GM12878 (cell line): ENCODE measurements at regions not wholly inside any gene's neighbourhood (a gene's known extent, or its start where the extent isn't known, plus 50 kb on each side); places are given as distances from the start of the nearest gene placed in this dataset.

Source experiments
- ATAC-seq: fragments of 200-7000 bp; cut with Tn5 transposase; 3 replicates; pipeline ENCODE4 v1.9.1; 2020; ENCODE audit warnings: mild to moderate bottlenecking, moderate library complexity
- BruUV-seq: library from RNA; stranded (reverse); fragments of 400-500 nt; replicated peaks from 2 replicates; lab custom pipeline; 2021; lab: Mats Ljungman, UMichigan
- CTCF ChIA-PET: fragments of 300-600 bp; sonication (Branson Sonifier 250); formaldehyde crosslinking; extraction: SDS; loops from one replicate; lab custom pipeline; 2021; ENCODE audit warnings: inconsistent platforms; lab: Yijun Ruan, JAX
- POLR2A ChIA-PET: fragments of 350-600 bp; formaldehyde crosslinking; extraction: SDS; loops from one replicate; lab custom pipeline; 2021; ENCODE audit warnings: inconsistent platforms; lab: Charles Lee
- RAD21 ChIA-PET: fragments of 300-600 bp; sonication (Branson Sonifier 250); formaldehyde crosslinking; loops from one replicate; lab custom pipeline; 2023; ENCODE audit warnings: antibody characterized with exemption; ENCODE audit not compliant: unreplicated experiment; lab: Charles Lee
- SMC1A ChIA-PET: fragments of 300-600 bp; sonication (Branson Sonifier 250); formaldehyde crosslinking; loops from one replicate; lab custom pipeline; 2023; ENCODE audit not compliant: unreplicated experiment, uncharacterized antibody; lab: Charles Lee
- DNase-seq: peaks from one replicate; pipeline ENCODE4 v3.0.0-alpha.2; 2011; ENCODE audit warnings: low read depth, low spot score
- FAIRE-seq: peaks from 3 replicates; lab custom pipeline; 2011; peaks lifted over from hg19 to GRCh38; lab: Jason Lieb, UNC
- H2AFZ ChIP-seq: 2 replicates; pipeline ENCODE4 v1.6.0; 2011; ENCODE audit warnings: low read depth, low read length, control low read depth; ENCODE audit not compliant: control insufficient read depth
- H3K27ac ChIP-seq: 2 replicates; pipeline ENCODE4 v1.5.1; 2011; ENCODE audit warnings: control low read depth; ENCODE audit not compliant: control insufficient read depth, insufficient read depth
- H3K27me3 ChIP-seq, 2 experiments: replicated peaks in 1 of 2; 2 replicates each; pipeline versions ENCODE4 v1.6.0 to v1.6.1; 2011; ENCODE audit warnings: low read length in 1 of 2; ENCODE audit not compliant: control insufficient read depth in 2 of 2, insufficient read depth in 2 of 2
- H3K36me3 ChIP-seq, 2 experiments: 2 replicates each; pipeline ENCODE4 v1.5.1; 2011; ENCODE audit warnings: low read length in 1 of 2; ENCODE audit not compliant: control insufficient read depth in 2 of 2, insufficient read depth in 2 of 2
- H3K4me1 ChIP-seq: 2 replicates; pipeline ENCODE4 v1.6.1; 2011; ENCODE audit warnings: mild to moderate bottlenecking, low read length, moderate library complexity, mixed read lengths; ENCODE audit not compliant: control insufficient read depth, insufficient read depth
- H3K4me2 ChIP-seq: 2 replicates; pipeline ENCODE4 v1.6.0; 2011; ENCODE audit warnings: control low read depth; ENCODE audit not compliant: control insufficient read depth, insufficient read depth
- H3K4me3 ChIP-seq: fragments of 200-600 bp; sonication (generic); 2 replicates; pipeline ENCODE4 v1.5.1; 2016
- H3K79me2 ChIP-seq: 2 replicates; pipeline ENCODE4 v1.6.0; 2011; ENCODE audit warnings: low read length; ENCODE audit not compliant: control insufficient read depth, insufficient read depth
- H3K9ac ChIP-seq: 2 replicates; pipeline ENCODE4 v1.8.0; 2011; ENCODE audit warnings: low read length, control low read depth, mixed read lengths; ENCODE audit not compliant: control insufficient read depth, insufficient read depth
- H3K9me3 ChIP-seq: replicated peaks from 3 replicates; pipeline ENCODE4 v1.5.1; 2011; ENCODE audit warnings: mild to moderate bottlenecking, low read length; ENCODE audit not compliant: control insufficient read depth, insufficient read depth
- H4K20me1 ChIP-seq: 2 replicates; pipeline ENCODE4 v1.6.0; 2011; ENCODE audit not compliant: control insufficient read depth, insufficient read depth
- BCL3 ChIP-seq: IDR thresholded peaks from 2 replicates; pipeline ENCODE4 v1.6.1; 2011; ENCODE audit warnings: borderline replicate concordance, low read depth, mild to moderate bottlenecking, moderate library complexity, low read length; ENCODE audit not compliant: insufficient read depth, poor library complexity, severe bottlenecking
- BRCA1 ChIP-seq: IDR thresholded peaks from 2 replicates; pipeline ENCODE4 v1.6.1; 2011; ENCODE audit warnings: low read depth, low read length, improper control_type of control experiment
- CBX5 ChIP-seq: sonication (generic); IDR thresholded peaks from 2 replicates; pipeline ENCODE4 v1.6.1; 2016; ENCODE audit warnings: low read depth, moderate library complexity, mild to moderate bottlenecking, inconsistent platforms
- NR2F1 ChIP-seq: fragments of 450-650 bp; conservative IDR thresholded peaks from 2 replicates; pipeline ENCODE4 v1.6.1; 2017; ENCODE audit warnings: mild to moderate bottlenecking
- REST ChIP-seq: IDR thresholded peaks from 2 replicates; pipeline ENCODE4 v1.6.1; 2012; ENCODE audit warnings: mild to moderate bottlenecking, low read depth, low read length
- SMAD5 ChIP-seq: IDR thresholded peaks from 2 replicates; pipeline ENCODE4 v1.6.1; 2016; ENCODE audit warnings: antibody characterized with exemption, low read depth
- SREBF1 ChIP-seq: IDR thresholded peaks from 2 replicates; pipeline ENCODE4 v1.6.1; 2012; ENCODE audit warnings: mild to moderate bottlenecking, low read length
- STAT3 ChIP-seq: IDR thresholded peaks from 2 replicates; pipeline ENCODE4 v1.6.1; 2011; ENCODE audit warnings: low read depth, low read length, improper control_type of control experiment
- YY1 ChIP-seq: IDR thresholded peaks from 2 replicates; pipeline ENCODE4 v1.6.1; 2011; ENCODE audit warnings: low read depth, mild to moderate bottlenecking, low read length
- WGBS: methylation state at CpG from one replicate; pipeline ENCODE4 v1.1.6; 2016; ENCODE audit warnings: low lambda C conversion rate; ENCODE audit not compliant: insufficient replicate concordance, insufficient coverage; ENCODE audit errors: missing lambda C conversion rate; 5-methylcytosine and 5-hydroxymethylcytosine counted together
- in situ Hi-C: fragments of 300-500 bp; cut with MboI; formaldehyde crosslinking; loops from 9 replicates; pipeline ENCODE4 v1.14.3; 2018; ENCODE audit warnings: mixed read lengths
- intact Hi-C: fragments of 100-400 bp; cut with micrococcal nuclease; formaldehyde crosslinking; loops from one replicate; pipeline ENCODE4 v1.14.2; 2022; ENCODE audit not compliant: unreplicated experiment

- H2AFZ ChIP-seq: no peak overlapping the region
- no peak overlapping the region for H3K9ac ChIP-seq
- no peaks in the 10 kb centered on the region for H4K20me1 ChIP-seq
- BruUV-seq: no TSS peak
- in situ Hi-C loops (no loop called here), intact Hi-C loops (no loop called here)
- H3K27ac ChIP-seq: no peak overlapping the region
- no peaks in the 10 kb centered on the region for H3K79me2 ChIP-seq
- no peak overlapping the region for H3K4me3 ChIP-seq
- FAIRE-seq: no peak
- H3K4me2 ChIP-seq: no peak overlapping the region
- no peaks in the 10 kb centered on the region for H3K27me3 ChIP-seq
- POLR2A ChIA-PET: no interaction called here
- RAD21 ChIA-PET: no interaction called here
- ATAC-seq: no peak
- H3K9me3 ChIP-seq: no peaks in the 10 kb centered on the region; the same call in 2 of the 3 replicates
- WGBS: 38% methylated on average over 3 of the region's 3 CpGs
- H3K36me3 ChIP-seq: no peaks in the 10 kb centered on the region
- TF ChIP-seq NR2F1: no peak
- no peak for TF ChIP-seq BCL3
- TF ChIP-seq STAT3: no peak
- peak; percentile 76; the same call in 1 of the 2 replicates for TF ChIP-seq CBX5
- TF ChIP-seq BRCA1: no peak
- TF ChIP-seq SMAD5: no peak
- TF ChIP-seq SREBF1: no peak
- CTCF ChIA-PET: no interaction called here
- H3K4me1 ChIP-seq: no peaks in the 10 kb centered on the region
- SMC1A ChIA-PET: no interaction called here
- DNase-seq: no peak
Observed at GRCh38 chr9:88044200-88044599, 69.9 kb upstream of the CDK20 start.

DNA sequence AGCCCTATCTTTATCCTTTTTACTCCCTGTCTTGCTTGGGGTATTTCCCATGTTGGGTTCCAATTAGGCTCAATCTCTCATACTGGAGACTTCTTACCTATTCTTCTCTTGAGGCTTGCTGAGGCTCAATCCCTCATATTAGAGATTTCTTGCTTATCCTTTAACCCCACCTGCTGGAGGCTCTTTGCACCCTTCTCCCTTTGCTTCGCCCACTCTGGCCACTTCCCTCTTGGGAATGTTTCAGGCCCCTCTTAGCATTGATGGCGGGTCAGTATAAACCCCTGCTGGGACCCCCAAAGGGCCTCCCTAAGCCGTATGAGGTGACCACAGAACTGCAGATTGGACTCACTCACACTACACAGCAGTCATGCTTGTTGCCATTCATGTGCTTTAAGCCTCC, 69.3 kb upstream of the CDK20 start:
- Histone ChIP-seq H3K36me3 (no peaks in the 10 kb centered on the region), H3K9me3 (no peaks in the 10 kb centered on the region; the same call in 2 of the 3 replicates), H3K27ac (no peak overlapping the region), H3K4me1 (no peaks in the 10 kb centered on the region), H2AFZ (no peak overlapping the region), H3K27me3 (no peaks in the 10 kb centered on the region), H4K20me1 (no peaks in the 10 kb centered on the region), H3K4me2 (no peak overlapping the region), H3K4me3 (no peak overlapping the region), H3K79me2 (no peaks in the 10 kb centered on the region), H3K9ac (no peak overlapping the region)
- RAD21 ChIA-PET: no interaction called here
- TF ChIP-seq YY1 (no peak), SREBF1 (no peak), REST (no peak)
- BruUV-seq: no TSS peak
- intact Hi-C loops: no loop called here
- ATAC-seq (no peak), DNase-seq (no peak), FAIRE-seq (no peak)
- POLR2A ChIA-PET: no interaction called here
- 9% methylated on average over 3 of the region's 3 CpGs for WGBS
- SMC1A ChIA-PET: no interaction called here
- in situ Hi-C loops: no loop called here
- CTCF ChIA-PET: no interaction called here
